Stimulated activated CD8-positive, alpha-beta memory T cell treated with anti-CD3 and anti-CD28 coated beads, Interleukin-4, amount 100 ng/mL, for 4 hours (primary cell): ENCODE measurements at regions not wholly inside any gene's neighbourhood (a gene's known extent, or its start where the extent isn't known, plus 50 kb on each side); places are given as distances from the start of the nearest gene placed in this dataset.
"Not testable (repeated sequence)": the region's sequence is repeated elsewhere in the genome, so short reads cannot be mapped to it uniquely, and the experiment has no call there.

Source experiments
- DNase-seq, 2 donors: peaks; one replicate each; pipeline ENCODE4 v3.0.0-alpha.2; 2020; ENCODE audit warnings: low read depth in 2 of 2, low spot score in 1 of 2

DNA sequence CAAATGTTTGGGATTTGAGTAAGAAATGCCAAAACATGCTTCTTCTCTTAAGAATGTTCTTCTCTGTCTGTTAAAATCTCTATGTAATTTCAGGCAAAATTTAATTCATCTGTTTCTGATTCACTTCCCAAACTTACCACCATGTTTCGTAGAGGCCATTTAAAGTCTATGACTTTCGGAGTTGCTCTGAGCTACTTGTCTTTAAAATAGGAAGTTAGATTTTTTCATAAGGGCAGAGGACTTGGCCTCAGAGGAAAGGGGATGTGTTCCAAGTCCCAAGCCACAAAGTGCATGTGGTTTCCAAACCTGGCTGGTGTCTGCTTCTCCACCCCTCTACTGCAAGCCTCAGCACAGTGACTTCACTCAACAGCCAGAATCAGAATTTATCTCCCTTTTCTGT is 111.3 kb upstream of the ADRA1B start:
- DNase-seq: no peak

DNA sequence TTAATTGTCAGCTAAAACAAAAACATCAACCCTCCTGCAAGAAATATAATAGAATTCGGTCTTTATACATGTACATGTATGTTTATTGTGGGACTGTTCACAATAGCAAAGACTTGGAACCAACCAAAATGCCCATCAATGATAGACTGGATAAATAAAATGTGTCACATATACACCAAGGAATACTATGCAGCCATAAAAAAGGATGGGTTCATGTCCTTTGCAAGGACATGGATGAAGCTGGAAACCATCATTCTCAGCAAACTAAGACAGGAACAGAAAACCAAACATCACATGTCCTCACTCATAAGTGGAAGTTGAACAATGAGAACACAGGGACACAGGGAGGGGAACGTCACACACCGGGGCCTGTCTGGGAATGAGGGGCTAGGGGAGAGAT is 109.1 kb upstream of the ADRA1B start:
- not testable (repeated sequence) for DNase-seq

GRCh38 chr5:159807586-159807985 is 108.7 kb upstream of the ADRA1B start:
- no peak for DNase-seq

GRCh38 chr5:159811712-159812111 is 104.6 kb upstream of the ADRA1B start:
- no peak for DNase-seq

DNA sequence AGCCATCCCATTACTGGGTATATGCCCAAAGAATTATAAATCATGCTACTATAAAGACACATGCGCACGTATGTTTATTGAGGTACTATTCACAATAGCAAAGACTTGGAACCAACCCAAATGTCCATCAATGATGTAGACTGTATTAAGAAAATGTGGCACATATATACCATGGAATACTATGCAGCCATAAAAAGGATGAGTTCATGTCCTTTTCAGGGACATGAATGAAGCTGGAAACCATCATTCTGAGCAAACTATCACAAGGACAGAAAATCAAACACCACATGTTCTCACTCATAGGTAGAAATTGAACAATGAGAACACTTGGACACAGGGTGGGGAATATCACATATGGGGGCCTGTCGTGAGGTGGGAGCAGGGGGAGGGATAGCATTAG is 103.5 kb upstream of the ADRA1B start:
- DNase-seq: not testable (repeated sequence)

DNA sequence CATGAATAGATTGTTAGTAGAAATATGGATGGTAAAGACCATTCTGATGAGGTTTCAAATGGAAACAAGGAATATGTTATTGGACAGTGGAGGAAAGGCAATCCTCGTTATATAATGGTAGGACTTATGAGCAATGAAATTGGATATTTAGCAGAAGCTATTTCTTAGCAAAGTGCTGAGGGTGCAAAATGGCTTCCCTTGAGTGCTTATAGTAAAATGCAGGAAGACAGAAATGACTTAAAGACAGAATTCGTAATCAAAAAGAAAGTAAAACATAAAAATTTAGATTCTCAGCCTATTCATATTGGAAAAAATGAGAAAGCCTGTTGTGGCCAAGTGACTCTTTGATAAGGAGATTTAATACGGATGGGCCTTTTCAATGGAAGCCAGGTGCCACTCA is 102.1 kb upstream of the ADRA1B start:
- DNase-seq: no peak

DNA sequence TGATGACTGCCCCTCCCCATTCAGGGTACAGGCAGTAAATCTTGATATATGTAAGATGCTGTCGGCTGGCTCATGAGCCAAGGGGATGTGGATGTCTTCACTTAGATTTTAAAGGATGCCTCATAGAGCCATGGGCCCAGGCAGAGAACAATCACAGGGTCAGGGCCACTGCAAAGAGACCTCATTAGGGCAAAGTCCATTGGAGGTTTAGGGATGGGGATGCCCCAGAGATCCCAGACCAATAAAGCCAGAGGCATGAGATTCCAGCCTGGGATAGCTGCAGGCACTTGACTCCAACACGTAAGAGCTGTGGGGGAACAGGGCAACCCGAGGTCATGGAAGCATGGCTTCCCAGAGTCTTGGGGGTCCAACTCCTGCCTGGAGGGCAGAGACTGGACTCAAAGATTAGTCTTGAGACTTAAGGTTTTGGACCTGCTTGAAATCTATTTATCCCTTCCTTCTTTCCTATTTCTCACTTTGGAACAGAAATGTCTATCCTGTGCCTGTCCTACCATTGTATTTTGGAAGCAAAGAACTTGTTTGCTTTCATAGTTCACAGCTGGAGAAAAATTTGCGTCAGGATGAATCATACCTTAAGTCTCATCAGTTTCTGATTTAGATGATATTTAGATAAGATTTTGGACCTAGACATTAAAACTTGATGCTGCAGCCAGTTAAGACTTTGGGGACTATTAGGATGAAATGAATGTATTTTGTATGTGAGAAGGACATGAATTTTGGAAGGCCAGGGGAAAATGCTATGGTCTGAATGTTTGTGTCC is 101.3 kb upstream of the ADRA1B start:
- no peak for DNase-seq

DNA sequence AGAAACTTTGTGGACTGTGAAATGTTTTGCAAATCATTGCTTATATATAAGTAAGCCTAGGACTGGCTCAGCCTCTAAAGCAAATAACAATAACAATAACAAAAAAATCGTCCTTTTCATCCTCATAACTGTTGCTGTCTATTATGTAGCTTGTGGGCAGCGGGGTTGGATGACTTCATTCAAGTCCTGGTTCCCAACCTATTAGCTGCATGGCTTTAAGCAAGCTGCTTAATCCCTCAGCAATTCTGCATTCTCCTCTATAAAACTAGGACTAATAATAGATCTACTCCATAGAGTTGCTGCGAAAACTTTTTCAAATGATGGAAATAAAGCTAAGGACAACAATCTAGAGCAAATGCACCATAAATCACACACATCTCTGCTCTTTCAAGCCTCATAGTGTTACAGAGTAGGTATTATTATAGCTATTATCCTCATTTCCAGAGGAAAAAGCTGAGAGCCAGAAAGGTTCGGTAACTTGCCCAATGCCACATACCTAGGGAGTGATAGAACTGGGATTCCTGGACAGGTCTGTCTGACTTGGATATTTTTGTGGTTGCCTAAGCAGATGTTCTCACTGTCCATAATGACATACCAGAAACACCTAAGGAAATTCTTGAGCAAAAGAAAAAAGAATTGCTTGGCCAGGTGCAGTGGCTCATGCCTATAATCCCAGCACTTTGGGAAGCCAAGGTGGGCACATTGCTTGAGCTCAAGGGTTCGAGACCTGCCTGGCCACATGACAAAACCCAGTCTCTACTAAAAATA is 98.8 kb upstream of the ADRA1B start:
- DNase-seq: no peak

DNA sequence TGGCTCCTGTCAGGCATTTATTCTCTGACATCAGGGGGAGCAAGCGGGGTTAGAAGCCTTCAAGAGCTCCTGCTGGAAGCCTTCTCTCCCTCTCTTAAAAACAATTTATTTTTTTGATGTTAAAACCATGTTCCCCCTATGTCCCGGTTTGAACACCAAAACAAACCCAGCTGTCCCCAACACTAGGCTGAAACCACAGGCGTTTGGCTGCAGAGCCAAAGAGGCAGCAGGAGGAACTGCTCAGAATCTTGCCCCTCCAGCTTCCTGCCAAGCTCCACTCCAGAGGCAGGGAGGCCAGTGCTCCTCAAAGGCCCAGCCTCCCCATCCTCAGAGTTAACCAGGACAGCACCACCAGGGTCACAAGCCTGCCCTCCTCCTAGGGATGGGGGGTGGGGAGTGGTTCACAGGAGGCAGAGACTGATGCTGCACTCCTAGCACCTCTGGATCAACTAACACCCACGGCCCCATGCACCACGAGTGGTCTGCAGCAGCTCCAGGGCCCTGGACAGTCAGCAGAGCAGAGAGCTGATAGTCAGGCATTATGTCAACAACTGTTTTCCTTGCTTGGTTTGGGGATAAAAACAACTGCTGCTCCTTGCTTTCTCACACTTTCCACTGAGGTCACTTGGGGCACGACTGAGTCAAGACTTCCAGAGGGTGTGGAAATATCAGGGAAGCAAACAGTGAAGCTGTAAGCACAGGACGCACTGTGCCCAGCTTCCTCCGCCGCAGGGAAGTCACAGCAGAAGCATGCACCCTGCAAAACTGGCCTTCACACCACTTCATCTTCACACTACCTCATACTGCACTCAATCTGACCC is 96.5 kb upstream of the ADRA1B start:
- DNase-seq: no peak

DNA sequence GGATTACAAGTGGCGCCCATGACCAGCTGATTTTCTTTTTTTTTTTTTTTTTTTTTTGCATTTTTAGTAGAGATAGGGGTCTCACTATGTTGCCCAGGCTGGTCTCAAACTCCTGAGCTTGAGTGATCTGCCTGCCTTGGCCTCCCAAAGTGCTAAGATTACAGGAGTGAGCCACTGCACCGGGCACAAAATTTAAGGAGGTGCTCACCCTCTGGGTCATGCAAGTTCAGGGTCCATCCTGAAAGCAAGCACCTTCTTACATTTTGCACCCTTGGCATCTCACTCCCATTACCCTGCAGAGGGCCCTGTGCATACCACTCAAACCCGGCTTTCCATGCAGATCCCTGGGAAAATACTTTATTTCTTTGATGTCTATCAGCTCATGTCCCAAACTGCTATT is 95.6 kb upstream of the ADRA1B start:
- DNase-seq: no peak

GRCh38 chr5:159821461-159821940 is 94.8 kb upstream of the ADRA1B start:
- DNase-seq: no peak

DNA sequence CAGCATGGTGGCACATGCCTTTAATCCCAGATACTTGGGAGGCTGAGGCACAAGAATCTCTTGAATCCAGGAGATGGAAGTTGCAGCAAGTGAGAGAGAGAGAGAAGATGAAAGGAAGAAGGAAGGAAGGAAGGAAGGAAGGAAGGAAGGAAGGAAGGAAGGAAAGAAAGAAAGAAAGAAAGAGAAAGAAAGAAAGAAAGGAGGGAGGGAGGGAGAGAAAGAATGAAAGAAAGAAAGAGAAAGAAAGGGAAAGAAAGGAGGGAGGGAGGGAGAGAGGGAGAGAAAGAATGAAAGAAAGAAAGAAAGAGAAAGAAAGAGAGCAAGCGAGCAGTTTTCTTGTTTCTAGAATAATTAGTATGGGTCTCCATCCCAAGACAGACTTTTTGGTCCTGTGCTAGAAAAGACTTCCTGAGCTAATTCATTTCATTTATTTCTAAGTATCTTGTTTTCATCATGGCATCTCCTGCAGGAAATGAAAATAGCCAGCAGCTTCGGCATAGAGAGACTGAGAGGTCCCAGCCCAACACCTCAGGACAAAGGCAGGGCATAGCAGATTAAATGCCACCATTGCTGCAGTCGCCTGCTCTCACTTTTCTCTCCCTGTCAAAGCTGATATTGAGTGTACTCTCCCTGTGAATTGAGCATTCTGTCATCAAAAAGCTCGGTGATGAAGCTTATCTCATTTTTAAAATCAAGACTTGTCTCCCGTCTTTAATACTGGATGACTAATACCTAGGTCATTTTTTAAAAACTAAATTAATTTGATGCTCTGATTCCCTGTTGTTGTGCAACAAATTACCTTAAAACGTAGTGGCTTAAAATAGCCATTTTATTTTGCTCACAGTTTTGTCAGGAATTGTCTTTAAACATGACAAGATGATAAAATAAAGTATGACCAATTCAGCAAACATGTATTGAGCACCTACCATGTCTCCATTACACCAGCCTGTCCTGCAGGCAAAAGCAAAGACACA is 91.8 kb upstream of the ADRA1B start:
- no peak for DNase-seq

DNA sequence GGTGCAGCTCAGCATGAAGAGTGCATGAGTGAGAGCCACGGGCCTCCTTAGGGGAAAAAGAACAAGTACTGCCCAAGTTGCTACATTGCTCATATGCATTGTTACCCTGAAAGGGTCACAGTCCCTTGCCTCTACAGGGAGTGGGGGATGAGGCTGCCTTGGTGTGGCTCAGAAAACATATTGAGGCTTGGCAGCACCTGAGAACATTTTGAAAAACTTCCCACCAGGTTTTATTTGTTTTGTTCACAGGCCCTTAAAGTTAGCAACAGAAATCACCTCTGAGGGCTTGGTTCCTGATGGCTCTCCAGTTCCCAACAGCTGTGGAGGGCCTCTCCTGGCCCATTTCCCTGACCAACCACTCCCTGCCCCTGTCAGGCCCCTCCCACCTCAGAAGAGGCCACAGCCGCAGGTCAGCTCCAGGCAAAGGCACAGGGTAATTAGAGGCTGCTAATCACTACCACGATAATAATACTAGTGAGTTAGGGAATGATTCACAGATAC is 90.7 kb upstream of the ADRA1B start:
- no peak for DNase-seq

GRCh38 chr5:159826351-159827214 is 89.7 kb upstream of the ADRA1B start:
- DNase-seq: no peak

- DNase-seq: no peak
Measured at GRCh38 chr5:159827861-159828260, 88.4 kb upstream of the ADRA1B start.

- no peak for DNase-seq
Measured at GRCh38 chr5:159832073-159832472, 84.2 kb upstream of the ADRA1B start.

- DNase-seq: no peak
Measured at GRCh38 chr5:159833088-159833487, 83.2 kb upstream of the ADRA1B start.

GRCh38 chr5:159833846-159834245 is 82.4 kb upstream of the ADRA1B start:
- DNase-seq: no peak

DNA sequence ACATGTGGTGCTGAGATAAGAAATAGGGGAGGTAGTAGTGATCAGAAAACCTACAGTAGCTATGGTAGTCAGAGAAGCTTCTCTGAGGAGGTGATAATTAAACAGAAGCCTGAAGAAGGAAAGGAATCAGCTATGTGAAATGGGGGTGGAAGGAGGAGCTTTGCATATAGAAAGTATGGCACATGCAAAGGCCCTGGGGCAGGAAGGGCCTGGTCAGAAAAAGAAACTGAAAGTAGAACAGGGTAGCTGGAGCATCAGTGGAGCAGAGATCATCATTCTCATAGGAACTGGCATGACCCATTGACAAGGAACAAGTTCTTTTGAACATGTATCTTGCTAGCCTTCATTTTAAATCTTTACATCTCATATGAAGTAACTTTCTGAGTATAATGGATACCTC is 80.7 kb upstream of the ADRA1B start:
- no peak for DNase-seq
